GM12878 (cell line): ENCODE measurements at regions not wholly inside any gene's neighbourhood (a gene's known extent, or its start where the extent isn't known, plus 50 kb on each side); places are given as distances from the start of the nearest gene placed in this dataset.
A peak's percentile ranks its signal among the peaks of the same experiment; 100 is the strongest.

Experiments used
- BCL11A ChIP-seq: IDR thresholded peaks from 2 replicates; pipeline ENCODE4 v1.6.1; 2011; ENCODE audit warnings: low read depth, low read length
- CBFB ChIP-seq: IDR thresholded peaks from 2 replicates; pipeline ENCODE4 v1.6.1; 2016; ENCODE audit warnings: antibody characterized with exemption, low read depth
- CREM ChIP-seq: IDR thresholded peaks from 2 replicates; pipeline ENCODE4 v1.6.1; 2014; ENCODE audit warnings: antibody characterized with exemption, low read depth
- CTCF ChIP-seq, 3 experiments: IDR thresholded peaks in 2 of 3; conservative IDR thresholded peaks in 1 of 3; 2 replicates each; pipeline ENCODE4 v1.5.1; 2011; ENCODE audit warnings: low read depth in 3 of 3, low read length in 3 of 3, mild to moderate bottlenecking in 3 of 3, control low read depth in 2 of 3, moderate library complexity in 2 of 3, inconsistent platforms in 1 of 3, mixed read lengths in 1 of 3; ENCODE audit not compliant: control insufficient read depth in 2 of 3, insufficient read depth in 1 of 3; ENCODE audit errors: extremely low read depth in 1 of 3
- DPF2 ChIP-seq: fragments of 450-650 bp; IDR thresholded peaks from 2 replicates; pipeline ENCODE4 v1.6.1; 2017; ENCODE audit warnings: mild to moderate bottlenecking
- ESRRA ChIP-seq: IDR thresholded peaks from 2 replicates; pipeline ENCODE4 v1.6.1; 2012; ENCODE audit warnings: mild to moderate bottlenecking, low read length, improper control_type of control experiment
- FOXM1 ChIP-seq: IDR thresholded peaks from 2 replicates; pipeline ENCODE4 v1.6.1; 2012; ENCODE audit warnings: low read depth, mild to moderate bottlenecking, inconsistent platforms, low read length, moderate library complexity
- GATAD2B ChIP-seq: fragments of 450-650 bp; conservative IDR thresholded peaks from 2 replicates; pipeline ENCODE4 v1.6.1; 2017; ENCODE audit warnings: low read depth, mild to moderate bottlenecking, moderate library complexity
- HDAC2 ChIP-seq: fragments of 200-600 bp; sonication (generic); IDR thresholded peaks from 2 replicates; pipeline ENCODE4 v1.6.1; 2017
- IKZF1 ChIP-seq: fragments of 450-650 bp; conservative IDR thresholded peaks from 2 replicates; pipeline ENCODE4 v1.6.1; 2017; ENCODE audit warnings: antibody characterized with exemption, mild to moderate bottlenecking
- IKZF2 ChIP-seq, 2 experiments: fragments of 450-650 bp; IDR thresholded peaks; 2 replicates each; pipeline ENCODE4 v1.6.1; 2017; ENCODE audit warnings: mild to moderate bottlenecking in 2 of 2, moderate library complexity in 2 of 2
- JUNB ChIP-seq: IDR thresholded peaks from 2 replicates; pipeline ENCODE4 v1.6.1; 2016; ENCODE audit warnings: antibody characterized with exemption, mild to moderate bottlenecking
- JUND ChIP-seq: IDR thresholded peaks from 2 replicates; pipeline ENCODE4 v1.6.1; 2012; ENCODE audit warnings: low read depth, mild to moderate bottlenecking, low read length, improper control_type of control experiment, moderate library complexity
- MXI1 ChIP-seq: fragments of 150-350 bp; IDR thresholded peaks from 2 replicates; pipeline ENCODE4 v1.6.1; 2011; ENCODE audit warnings: low read depth, mild to moderate bottlenecking, inconsistent platforms, low read length, improper control_type of control experiment
- NBN ChIP-seq: fragments of 450-650 bp; IDR thresholded peaks from 2 replicates; pipeline ENCODE4 v1.6.1; 2016
- NR2C2 ChIP-seq: IDR thresholded peaks from 2 replicates; pipeline ENCODE4 v1.6.1; 2011; ENCODE audit warnings: borderline replicate concordance, low read depth; ENCODE audit not compliant: control insufficient read depth, insufficient read length
- NR2F1 ChIP-seq: fragments of 450-650 bp; conservative IDR thresholded peaks from 2 replicates; pipeline ENCODE4 v1.6.1; 2017; ENCODE audit warnings: mild to moderate bottlenecking
- PAX5 ChIP-seq: IDR thresholded peaks from 2 replicates; pipeline ENCODE4 v1.6.1; 2011; ENCODE audit warnings: low read depth, low read length, borderline replicate concordance
- POU2F2 ChIP-seq: IDR thresholded peaks from 3 replicates; pipeline ENCODE4 v1.6.1; 2011; ENCODE audit warnings: low read depth, mild to moderate bottlenecking, low read length, borderline replicate concordance
- RAD21 ChIP-seq: IDR thresholded peaks from 2 replicates; pipeline ENCODE4 v1.6.1; 2011; ENCODE audit warnings: mild to moderate bottlenecking, low read depth, low read length, moderate library complexity; ENCODE audit not compliant: insufficient read depth
- RBBP5 ChIP-seq: fragments of 200-600 bp; sonication (generic); conservative IDR thresholded peaks from 2 replicates; pipeline ENCODE4 v1.6.1; 2016
- RCOR1 ChIP-seq: conservative IDR thresholded peaks from 2 replicates; pipeline ENCODE4 v1.6.1; 2012; ENCODE audit warnings: low read depth, low read length, improper control_type of control experiment
- SREBF1 ChIP-seq: IDR thresholded peaks from 2 replicates; pipeline ENCODE4 v1.6.1; 2012; ENCODE audit warnings: mild to moderate bottlenecking, low read length
- TAF1 ChIP-seq: IDR thresholded peaks from 2 replicates; pipeline ENCODE4 v1.6.1; 2011; ENCODE audit warnings: mild to moderate bottlenecking, low read depth, low read length, borderline replicate concordance
- TCF3 ChIP-seq: IDR thresholded peaks from 2 replicates; pipeline ENCODE4 v1.6.1; 2012; ENCODE audit warnings: low read depth, mild to moderate bottlenecking, low read length, borderline replicate concordance; ENCODE audit not compliant: insufficient read depth
- ZNF207 ChIP-seq: fragments of 450-650 bp; IDR thresholded peaks from 2 replicates; pipeline ENCODE4 v1.6.1; 2014; ENCODE audit warnings: antibody characterized with exemption, mild to moderate bottlenecking, borderline replicate concordance
- ZNF24 ChIP-seq: fragments of 450-650 bp; IDR thresholded peaks from 2 replicates; pipeline ENCODE4 v1.6.1; 2017; ENCODE audit warnings: antibody characterized with exemption, mild to moderate bottlenecking
- ZNF622 ChIP-seq: fragments of 450-650 bp; IDR thresholded peaks from 2 replicates; pipeline ENCODE4 v1.6.1; 2017; ENCODE audit warnings: mild to moderate bottlenecking, inconsistent platforms
- TF ChIP-seq, protein P1 (sequence below): IDR thresholded peaks from 2 replicates; pipeline ENCODE4 v1.6.1; 2012; ENCODE audit warnings: low read depth, low read length, improper control_type of control experiment
- TF ChIP-seq, protein P2 (sequence below): fragments of 450-650 bp; IDR thresholded peaks from 2 replicates; pipeline ENCODE4 v1.6.1; 2017; ENCODE audit warnings: antibody characterized with exemption, mild to moderate bottlenecking, moderate library complexity

GRCh38 chr4:123588631-123589241, 192.1 kb downstream of the SPRY1 start (continued):
- TF ChIP-seq, protein P1, sequence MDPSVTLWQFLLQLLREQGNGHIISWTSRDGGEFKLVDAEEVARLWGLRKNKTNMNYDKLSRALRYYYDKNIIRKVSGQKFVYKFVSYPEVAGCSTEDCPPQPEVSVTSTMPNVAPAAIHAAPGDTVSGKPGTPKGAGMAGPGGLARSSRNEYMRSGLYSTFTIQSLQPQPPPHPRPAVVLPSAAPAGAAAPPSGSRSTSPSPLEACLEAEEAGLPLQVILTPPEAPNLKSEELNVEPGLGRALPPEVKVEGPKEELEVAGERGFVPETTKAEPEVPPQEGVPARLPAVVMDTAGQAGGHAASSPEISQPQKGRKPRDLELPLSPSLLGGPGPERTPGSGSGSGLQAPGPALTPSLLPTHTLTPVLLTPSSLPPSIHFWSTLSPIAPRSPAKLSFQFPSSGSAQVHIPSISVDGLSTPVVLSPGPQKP = no peak
- peak; percentile 92 to 94 for TF ChIP-seq IKZF2 (IDR thresholded peaks at IDR 0.05)
- TF ChIP-seq NR2F1 = peak; percentile 88
- TF ChIP-seq BCL11A = peak; percentile 87
- peak; percentile 43; the same call in 1 of the 2 replicates for TF ChIP-seq JUND
- TF ChIP-seq FOXM1 = peak; percentile 95
- TF ChIP-seq, protein P2, sequence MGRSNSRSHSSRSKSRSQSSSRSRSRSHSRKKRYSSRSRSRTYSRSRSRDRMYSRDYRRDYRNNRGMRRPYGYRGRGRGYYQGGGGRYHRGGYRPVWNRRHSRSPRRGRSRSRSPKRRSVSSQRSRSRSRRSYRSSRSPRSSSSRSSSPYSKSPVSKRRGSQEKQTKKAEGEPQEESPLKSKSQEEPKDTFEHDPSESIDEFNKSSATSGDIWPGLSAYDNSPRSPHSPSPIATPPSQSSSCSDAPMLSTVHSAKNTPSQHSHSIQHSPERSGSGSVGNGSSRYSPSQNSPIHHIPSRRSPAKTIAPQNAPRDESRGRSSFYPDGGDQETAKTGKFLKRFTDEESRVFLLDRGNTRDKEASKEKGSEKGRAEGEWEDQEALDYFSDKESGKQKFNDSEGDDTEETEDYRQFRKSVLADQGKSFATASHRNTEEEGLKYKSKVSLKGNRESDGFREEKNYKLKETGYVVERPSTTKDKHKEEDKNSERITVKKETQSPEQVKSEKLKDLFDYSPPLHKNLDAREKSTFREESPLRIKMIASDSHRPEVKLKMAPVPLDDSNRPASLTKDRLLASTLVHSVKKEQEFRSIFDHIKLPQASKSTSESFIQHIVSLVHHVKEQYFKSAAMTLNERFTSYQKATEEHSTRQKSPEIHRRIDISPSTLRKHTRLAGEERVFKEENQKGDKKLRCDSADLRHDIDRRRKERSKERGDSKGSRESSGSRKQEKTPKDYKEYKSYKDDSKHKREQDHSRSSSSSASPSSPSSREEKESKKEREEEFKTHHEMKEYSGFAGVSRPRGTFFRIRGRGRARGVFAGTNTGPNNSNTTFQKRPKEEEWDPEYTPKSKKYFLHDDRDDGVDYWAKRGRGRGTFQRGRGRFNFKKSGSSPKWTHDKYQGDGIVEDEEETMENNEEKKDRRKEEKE = no peak
- TF ChIP-seq CREM = peak; percentile 77
- TF ChIP-seq DPF2 = peak; percentile 88
- no peak for TF ChIP-seq ZNF622
- TF ChIP-seq ESRRA = no peak
- no peak for TF ChIP-seq RBBP5
- no peak for TF ChIP-seq TAF1
- no peak for TF ChIP-seq SREBF1
- TF ChIP-seq MXI1 = 0 out of 2 replicates have a peak, but pooled peaks have one; percentile 48
- TF ChIP-seq PAX5 = peak; percentile 69
- no peak for TF ChIP-seq RCOR1
- TF ChIP-seq CBFB = peak; percentile 92
- TF ChIP-seq HDAC2 = no peak
- TF ChIP-seq CTCF (IDR thresholded peaks at IDR 0.05 in 2 of 3, conservative IDR thresholded peaks at IDR 0.05 in 1 of 3; ENCODE audit: control insufficient read depth in 2 of 3, extremely low read depth in 1 of 3, insufficient read depth in 1 of 3, low read depth in 3 of 3, low read length in 3 of 3) = no peak
- no peak for TF ChIP-seq ZNF24
- peak; percentile 36; the same call in 1 of the 3 replicates for TF ChIP-seq POU2F2
- TF ChIP-seq JUNB = peak; percentile 85
- peak; percentile 88 for TF ChIP-seq GATAD2B
- 0 out of 2 replicates have a peak, but pooled peaks have one; percentile 0 for TF ChIP-seq RAD21
- no peak for TF ChIP-seq TCF3
- no peak for TF ChIP-seq ZNF207
- peak; percentile 96 for TF ChIP-seq IKZF1
- TF ChIP-seq NR2C2 = no peak
- TF ChIP-seq NBN = peak; percentile 54; the same call in 1 of the 2 replicates
